Erythroblast (primary cell): ENCODE measurements at regions not wholly inside any gene's neighbourhood (a gene's known extent, or its start where the extent isn't known, plus 50 kb on each side); places are given as distances from the start of the nearest gene placed in this dataset.

Experiments
- GATA1 ChIP-seq: IDR thresholded peaks from 2 replicates; pipeline ENCODE4 v1.6.1; 2011; ENCODE audit warnings: low read depth, mild to moderate bottlenecking, control low read depth, low read length, moderate library complexity
- POLR2A ChIP-seq: IDR thresholded peaks from 2 replicates; pipeline ENCODE4 v1.6.1; 2011; ENCODE audit warnings: mild to moderate bottlenecking, low read length

- TF ChIP-seq POLR2A (no peak), GATA1 (no peak)
Measured at GRCh38 chr9:95642189-95642588, 125.4 kb upstream of the PTCH1 start.
